B cell (primary cell): ENCODE measurements at regions not wholly inside any gene's neighbourhood (a gene's known extent, or its start where the extent isn't known, plus 50 kb on each side); places are given as distances from the start of the nearest gene placed in this dataset.
"Not testable (repeated sequence)": the region's sequence is repeated elsewhere in the genome, so short reads cannot be mapped to it uniquely, and the experiment has no call there.

Experiments
- ATAC-seq: fragments of 200-7000 bp; cut with Tn5 transposase; one replicate; pipeline ENCODE4 v1.10.0; 2021; ENCODE audit warnings: low read depth, mild to moderate bottlenecking, moderate number of reproducible peaks, moderate library complexity
- CTCF ChIA-PET: fragments of 350-600 bp; sonication (Branson Sonifier 250); formaldehyde crosslinking; loops from one replicate; lab custom pipeline; 2021; ENCODE audit warnings: antibody characterized with exemption, inconsistent platforms; lab: Charles Lee
- POLR2A ChIA-PET: fragments of 350-600 bp; sonication (Branson Sonifier 250); formaldehyde crosslinking; loops from one replicate; lab custom pipeline; 2021; ENCODE audit warnings: antibody characterized with exemption; lab: Charles Lee
- DNase-seq: peaks from one replicate; pipeline ENCODE4 v3.0.0; 2013
- H2AFZ ChIP-seq: 2 replicates; pipeline ENCODE4 v1.6.1; 2012; ENCODE audit warnings: mild to moderate bottlenecking, low read depth, low read length; ENCODE audit not compliant: insufficient read depth, poor library complexity, severe bottlenecking
- H3K27ac ChIP-seq, 2 donors: 1 replicate in 1 of 2; 2 replicates in 1 of 2; pipeline ENCODE4 v1.5.1; 2012 to 2013; ENCODE audit warnings: low read length in 2 of 2, mild to moderate bottlenecking in 2 of 2, moderate library complexity in 1 of 2
- H3K27me3 ChIP-seq, 4 experiments: fragments of 200-600 bp in 1 of 4; sonication (generic) in 1 of 4; replicated peaks in 1 of 4; 1 replicate in 2 of 4; 2 replicates in 2 of 4; pipeline versions ENCODE4 v1.6.1 to v1.7.0; 2013 to 2016; ENCODE audit warnings: low read length in 3 of 4, mild to moderate bottlenecking in 2 of 4, mixed read lengths in 1 of 4, moderate library complexity in 1 of 4; ENCODE audit not compliant: insufficient read depth in 4 of 4, control insufficient read depth in 3 of 4; ENCODE audit errors: control extremely low read depth in 1 of 4
- H3K36me3 ChIP-seq, 2 experiments: replicated peaks in 1 of 2; 1 replicate in 1 of 2; 2 replicates in 1 of 2; pipeline versions ENCODE4 v1.6.1 to v1.7.1; 2013; ENCODE audit warnings: low read length in 1 of 2; ENCODE audit not compliant: insufficient read depth in 2 of 2, control insufficient read depth in 1 of 2; ENCODE audit errors: control extremely low read depth in 1 of 2, extremely low read depth in 1 of 2
- H3K4me1 ChIP-seq, 2 donors: fragments of 200-600 bp in 1 of 2; sonication (generic) in 1 of 2; 1 replicate in 1 of 2; 2 replicates in 1 of 2; pipeline versions ENCODE4 v1.5.1 to v1.6.1; 2013 to 2017; ENCODE audit warnings: low read length in 2 of 2; ENCODE audit not compliant: control insufficient read depth in 2 of 2, insufficient read depth in 2 of 2
- H3K4me2 ChIP-seq: replicated peaks from 2 replicates; pipeline ENCODE3; 2012; ENCODE audit warnings: mild to moderate bottlenecking, low read depth, low read length; ENCODE audit not compliant: poor library complexity, severe bottlenecking
- H3K4me3 ChIP-seq, 5 experiments: fragments of 200-600 bp in 1 of 5; sonication (generic) in 1 of 5; 1 replicate in 3 of 5; 2 replicates in 2 of 5; pipeline versions ENCODE4 v1.5.1 to v1.7.0; 2011 to 2016; ENCODE audit warnings: low read length in 4 of 5, mild to moderate bottlenecking in 4 of 5, low read depth in 2 of 5, control low read depth in 1 of 5, moderate library complexity in 1 of 5; ENCODE audit not compliant: insufficient read depth in 1 of 5; ENCODE audit errors: control extremely low read depth in 1 of 5, extremely low read depth in 1 of 5
- H3K79me2 ChIP-seq: fragments of 200-600 bp; sonication (generic); one replicate; pipeline ENCODE4 v1.6.0; 2016; ENCODE audit warnings: low read length; ENCODE audit not compliant: control insufficient read depth, insufficient read depth
- H3K9ac ChIP-seq: fragments of 200-600 bp; sonication (generic); 2 replicates; pipeline ENCODE4 v1.6.1; 2017; ENCODE audit warnings: mild to moderate bottlenecking, low read length, moderate library complexity
- H3K9me3 ChIP-seq, 3 donors: one replicate each; pipeline versions ENCODE4 v1.6.1 to v1.7.1; 2013; ENCODE audit warnings: low read length in 2 of 3; ENCODE audit not compliant: control insufficient read depth in 2 of 3, insufficient read depth in 1 of 3; ENCODE audit errors: control extremely low read depth in 1 of 3
- H4K20me1 ChIP-seq: 2 replicates; pipeline ENCODE4 v1.6.0; 2012; ENCODE audit warnings: mild to moderate bottlenecking, low read length; ENCODE audit not compliant: insufficient read depth, control insufficient read depth, poor library complexity, severe bottlenecking
- H3K27ac Mint-ChIP-seq: one replicate; pipeline ENCODE4 v1.8.0; 2021; ENCODE audit warnings: mixed read lengths
- H3K27me3 Mint-ChIP-seq: one replicate; pipeline ENCODE4 v1.8.0; 2021; ENCODE audit warnings: mixed read lengths
- H3K4me1 Mint-ChIP-seq: one replicate; pipeline ENCODE4 v1.8.0; 2021; ENCODE audit warnings: mixed read lengths
- H3K4me3 Mint-ChIP-seq: one replicate; pipeline ENCODE4 v1.8.0; 2021; ENCODE audit warnings: mixed read lengths
- H3K9me3 Mint-ChIP-seq: one replicate; pipeline ENCODE4 v1.8.0; 2022; ENCODE audit warnings: mixed read lengths; ENCODE audit not compliant: insufficient read depth
- WGBS: methylation state at CpG from one replicate; pipeline ENCODE4 v1.1.5; 2013; ENCODE audit warnings: missing lambda C conversion rate; ENCODE audit not compliant: insufficient coverage; 5-methylcytosine and 5-hydroxymethylcytosine counted together
- intact Hi-C: fragments of 100-400 bp; cut with micrococcal nuclease; formaldehyde crosslinking; loops from one replicate; pipeline ENCODE4 v1.10.0; 2022

DNA sequence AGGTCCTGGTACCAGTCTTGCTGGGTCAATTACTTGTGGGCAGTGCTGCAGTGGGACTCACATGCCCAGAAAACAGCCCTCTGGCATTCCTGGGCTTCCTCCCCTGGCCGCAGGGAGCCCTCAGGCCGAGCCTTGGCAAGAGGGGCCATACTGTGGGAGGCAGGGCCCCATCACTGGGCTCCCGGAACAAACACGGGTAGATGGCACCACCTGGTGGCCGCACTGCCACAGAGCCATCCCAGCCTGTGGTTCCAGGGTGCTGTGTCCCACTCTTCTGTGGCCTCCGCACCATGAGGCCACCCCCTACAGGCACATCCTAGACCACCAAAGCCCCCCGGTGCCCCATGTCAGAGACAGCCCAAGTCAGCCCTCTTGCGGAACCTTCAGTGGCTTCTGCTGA lies 123.3 kb upstream of the ZSCAN2 start:
- H3K27me3 ChIP-seq, H2AFZ ChIP-seq, H3K4me3 ChIP-seq, H3K27ac ChIP-seq, H3K27me3 Mint-ChIP-seq, H3K9me3 ChIP-seq, H4K20me1 ChIP-seq, H3K9me3 Mint-ChIP-seq, H3K79me2 ChIP-seq, H3K36me3 ChIP-seq, H3K9ac ChIP-seq, H3K4me3 Mint-ChIP-seq, H3K4me1 Mint-ChIP-seq, intact Hi-C loops, H3K4me1 ChIP-seq, CTCF ChIA-PET, DNase-seq, H3K27ac Mint-ChIP-seq, H3K4me2 ChIP-seq, POLR2A ChIA-PET: not testable (repeated sequence)
- WGBS, result no CpG with 5 or more reads among the region's 8 CpGs
- ATAC-seq, result peak; percentile 83

DNA sequence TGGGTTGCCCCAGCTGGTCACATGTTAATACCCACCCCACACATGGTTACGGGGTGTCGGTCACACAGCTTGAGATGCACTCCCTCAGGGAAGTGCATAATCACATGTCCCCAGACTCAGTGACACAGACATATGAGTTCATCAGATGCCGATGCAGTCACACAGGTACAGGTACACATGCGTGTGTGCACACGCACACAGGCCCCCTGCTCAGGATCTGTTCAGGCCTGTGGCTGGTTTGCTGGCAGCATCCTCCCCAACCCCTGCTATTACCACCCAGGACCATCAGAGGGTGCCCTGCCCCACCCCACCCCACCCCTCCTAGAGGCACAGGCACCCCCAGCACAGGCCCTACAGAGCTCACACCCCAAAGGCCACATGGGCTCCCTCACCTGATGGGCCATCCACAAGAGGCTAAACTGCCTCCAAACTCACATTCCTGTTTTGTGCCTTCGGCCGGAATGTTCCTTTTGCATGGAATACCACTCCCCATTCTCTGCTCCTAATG lies 120.6 kb upstream of the ZSCAN2 start:
- H3K4me2 ChIP-seq, DNase-seq, POLR2A ChIA-PET, H3K4me1 ChIP-seq, H3K4me3 Mint-ChIP-seq, H2AFZ ChIP-seq, H3K27ac Mint-ChIP-seq, H4K20me1 ChIP-seq, H3K79me2 ChIP-seq, H3K4me3 ChIP-seq, H3K9ac ChIP-seq, H3K36me3 ChIP-seq, H3K9me3 ChIP-seq, H3K27ac ChIP-seq, H3K27me3 ChIP-seq, H3K4me1 Mint-ChIP-seq, H3K9me3 Mint-ChIP-seq, intact Hi-C loops, ATAC-seq, CTCF ChIA-PET, H3K27me3 Mint-ChIP-seq: not testable (repeated sequence)
- WGBS, result no CpG with 5 or more reads among the region's 7 CpGs

DNA sequence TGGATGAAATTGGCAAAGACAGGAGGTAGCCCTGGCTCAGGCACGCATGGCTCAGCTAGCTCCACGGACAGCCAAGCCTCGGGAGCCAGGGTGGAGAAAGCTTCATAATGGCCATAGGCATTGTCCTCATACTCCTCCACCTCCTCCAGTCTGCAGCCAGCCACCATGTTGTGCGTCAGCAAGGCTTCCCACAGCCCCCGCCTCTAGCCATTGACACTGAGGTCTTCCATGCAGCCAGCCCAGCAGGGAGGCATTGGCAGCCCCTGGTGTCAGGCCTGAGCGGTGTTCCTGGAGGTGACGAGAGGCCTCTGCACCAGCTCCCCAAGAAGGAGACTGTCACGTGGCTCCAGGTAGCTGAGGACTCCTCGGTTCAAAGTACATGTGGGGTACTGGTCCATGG lies 117.0 kb upstream of the ZSCAN2 start:
- H3K27ac ChIP-seq, H3K27me3 ChIP-seq, H3K4me1 ChIP-seq, H3K36me3 ChIP-seq, H3K4me3 ChIP-seq, DNase-seq, POLR2A ChIA-PET, H3K4me2 ChIP-seq, H3K9me3 Mint-ChIP-seq, intact Hi-C loops, CTCF ChIA-PET, H3K4me1 Mint-ChIP-seq, H3K27ac Mint-ChIP-seq, H4K20me1 ChIP-seq, H3K9ac ChIP-seq, ATAC-seq, H3K9me3 ChIP-seq, H3K79me2 ChIP-seq, H3K27me3 Mint-ChIP-seq, H3K4me3 Mint-ChIP-seq, H2AFZ ChIP-seq: not testable (repeated sequence)
- no CpG with 5 or more reads among the region's 9 CpGs for WGBS

DNA sequence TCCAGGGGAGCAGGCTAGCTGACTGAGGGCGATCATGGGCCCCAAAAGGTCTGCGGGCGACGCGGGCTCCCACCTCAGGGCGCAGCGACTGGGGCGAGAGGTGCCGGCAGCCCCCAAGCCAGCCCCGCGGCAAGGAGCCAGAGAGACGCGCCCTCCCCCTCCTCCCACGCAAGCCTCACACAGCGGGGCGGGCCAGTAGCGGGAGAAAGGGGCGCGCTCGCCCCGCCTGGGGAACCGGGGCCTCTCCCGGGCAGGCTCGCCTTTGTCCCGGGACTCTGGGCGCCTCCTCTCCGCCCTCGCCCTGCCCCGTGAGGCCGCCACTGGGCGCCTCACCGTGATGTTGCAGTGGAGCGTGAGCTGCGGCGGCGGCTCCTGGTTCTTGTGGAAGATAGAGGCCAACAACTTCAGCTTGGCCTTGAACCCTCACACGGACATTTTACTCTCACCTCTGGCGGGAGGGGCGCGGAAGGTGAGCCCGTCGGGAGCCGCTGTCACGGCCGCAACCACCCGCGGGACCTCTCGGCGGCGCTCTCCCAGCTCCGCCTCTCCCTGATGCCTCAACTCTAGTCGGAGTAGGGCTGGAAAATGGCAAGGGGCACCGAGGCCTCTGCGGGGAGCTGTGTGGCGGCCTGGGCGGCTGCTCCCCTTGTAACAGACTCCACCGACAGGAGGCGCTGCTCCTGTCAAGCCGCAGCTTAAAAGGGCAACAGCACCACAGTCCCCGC lies 100.5 kb upstream of the ZSCAN2 start:
- H3K27me3 Mint-ChIP-seq, H3K4me1 Mint-ChIP-seq, H3K9ac ChIP-seq, CTCF ChIA-PET, DNase-seq, POLR2A ChIA-PET, H3K79me2 ChIP-seq, H2AFZ ChIP-seq, intact Hi-C loops, H3K36me3 ChIP-seq, H3K4me3 Mint-ChIP-seq, H3K27ac Mint-ChIP-seq, H4K20me1 ChIP-seq, H3K9me3 ChIP-seq, H3K27me3 ChIP-seq, H3K4me1 ChIP-seq, H3K9me3 Mint-ChIP-seq, H3K27ac ChIP-seq, ATAC-seq: not testable (repeated sequence)
- Histone ChIP-seq H3K4me2 (peak overlapping the region; percentile 25), H3K4me3 (peak overlapping the region in 1 of 5 experiments; percentile 15)
- WGBS, result no CpG with 5 or more reads among the region's 60 CpGs
